Activated CD4-positive, CD25-positive, alpha-beta regulatory T cell (primary cell): ENCODE measurements at regions not wholly inside any gene's neighbourhood (a gene's known extent, or its start where the extent isn't known, plus 50 kb on each side); places are given as distances from the start of the nearest gene placed in this dataset.

Source experiments
- DNase-seq, 4 experiments: peaks; one replicate each; lab custom pipeline; 2025; lab: John Stamatoyannopoulos, UW

DNA sequence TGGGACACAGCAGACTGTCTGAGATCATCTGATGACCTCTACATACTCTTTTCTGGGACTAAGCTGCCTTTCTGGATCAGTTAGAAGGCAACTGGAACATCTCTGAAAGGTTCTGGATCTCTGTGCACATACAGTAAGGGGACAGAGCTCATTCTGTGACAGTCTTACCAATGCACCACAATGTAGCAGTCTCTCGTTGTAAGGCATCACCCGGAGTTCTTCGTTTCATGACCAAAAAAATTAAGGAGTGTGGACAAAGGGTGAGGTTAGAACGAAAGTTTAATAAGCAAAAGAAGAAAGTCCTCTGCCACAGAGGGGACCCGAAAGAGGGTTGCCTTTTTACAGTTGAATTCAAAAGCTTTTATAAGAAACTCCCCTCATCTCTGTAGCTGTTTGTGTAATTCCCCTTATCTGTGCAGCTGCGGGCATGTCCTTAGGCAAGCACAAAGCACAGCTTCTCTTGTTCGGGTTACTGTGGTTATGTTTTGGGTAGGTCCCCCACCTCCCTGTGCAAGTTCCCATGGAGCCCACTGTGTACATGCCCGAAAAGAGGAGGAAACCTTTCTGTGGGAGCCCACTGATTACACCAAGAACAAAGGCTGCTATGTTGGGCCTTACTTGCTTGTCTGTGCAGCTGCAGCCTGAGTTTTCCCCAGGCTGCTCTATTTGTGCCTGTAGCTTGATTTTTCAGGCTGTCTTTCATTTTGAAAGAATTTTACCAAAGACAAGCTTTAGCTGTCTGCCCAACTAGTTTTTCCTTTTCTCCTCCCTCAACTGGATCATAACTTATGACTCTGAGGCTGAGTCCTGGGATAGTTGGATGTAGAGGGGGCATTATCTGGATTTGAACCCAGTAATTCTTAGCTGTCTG is 53.1 kb upstream of the CACNA1E start:
- DNase-seq, result no peak
